GM21515 (cell line): ENCODE measurements at regions not wholly inside any gene's neighbourhood (a gene's known extent, or its start where the extent isn't known, plus 50 kb on each side); places are given as distances from the start of the nearest gene placed in this dataset.
A peak's percentile ranks its signal among the peaks of the same experiment; 100 is the strongest.
"Not testable (repeated sequence)": the region's sequence is repeated elsewhere in the genome, so short reads cannot be mapped to it uniquely, and the experiment has no call there.

Source experiments
- ATAC-seq: cut with Tn5 transposase; IDR thresholded peaks from one replicate; pipeline ENCODE4 v1.9.1; 2021; ENCODE audit not compliant: unreplicated experiment

DNA sequence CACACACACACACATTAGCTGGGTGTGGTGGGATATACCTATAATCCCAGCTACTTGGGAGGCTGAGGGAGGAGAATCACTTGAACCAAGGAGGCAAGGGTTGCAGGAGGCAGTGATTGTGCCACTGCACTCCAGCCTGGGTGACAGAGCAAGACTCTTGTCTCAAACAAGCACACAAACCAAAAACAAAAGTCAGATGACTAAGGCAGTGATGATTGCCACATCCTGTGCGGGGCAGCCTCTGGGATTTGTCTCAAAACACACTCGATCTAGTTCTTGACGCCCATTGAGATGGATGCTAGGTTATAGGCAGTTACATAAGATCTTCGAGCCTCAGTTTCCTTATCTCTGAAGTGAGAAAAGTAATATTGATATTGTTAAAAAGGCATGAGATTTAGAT is 57.8 kb upstream of the NBPF8 start:
- ATAC-seq: not testable (repeated sequence)

DNA sequence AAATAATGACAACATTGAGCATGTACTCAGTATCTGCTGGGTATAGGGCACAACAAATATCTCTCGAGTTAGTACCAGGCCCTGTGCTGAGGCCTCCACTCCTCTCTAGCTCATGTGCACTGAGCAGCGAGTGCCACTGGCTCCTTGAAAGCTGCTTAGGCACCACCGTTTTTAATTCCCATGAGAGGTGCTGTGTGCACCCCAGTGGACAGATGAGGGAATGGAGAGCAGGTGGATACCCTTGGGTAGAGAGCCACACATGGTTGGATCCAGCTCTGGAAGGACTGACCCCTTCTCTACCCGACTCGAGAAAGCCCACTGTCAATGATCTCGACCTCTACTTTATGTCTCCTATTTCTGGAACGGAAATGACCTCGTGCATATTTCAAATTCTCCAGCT is 58.7 kb upstream of the NBPF8 start:
- not testable (repeated sequence) for ATAC-seq

DNA sequence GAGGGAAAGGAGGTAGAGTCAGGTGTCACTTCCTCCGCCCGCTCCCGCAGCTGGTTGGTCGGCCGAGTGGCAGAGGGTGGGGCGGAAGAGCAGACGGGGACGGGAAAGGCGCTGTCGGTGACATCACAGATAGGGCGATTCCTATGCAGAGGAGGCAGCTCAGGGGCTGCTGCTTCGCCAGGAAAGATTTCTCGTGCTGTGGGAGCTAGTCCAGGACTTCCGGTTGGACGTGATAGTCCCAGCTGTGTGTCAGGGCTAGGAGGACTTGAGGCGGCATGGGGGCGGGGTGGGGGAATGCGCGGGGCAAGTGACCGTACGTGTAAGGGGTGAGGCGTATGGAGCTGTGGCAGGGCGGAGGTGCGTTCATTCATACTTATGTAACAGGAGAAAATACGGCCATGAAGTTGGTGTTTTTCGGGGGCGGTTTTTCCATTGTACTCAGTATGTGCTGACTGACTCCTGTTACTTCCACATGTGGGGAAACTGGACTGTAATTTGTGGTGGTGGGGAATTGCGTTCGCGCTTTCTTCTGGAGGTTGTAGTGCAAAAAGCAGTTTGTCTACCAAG is 60.1 kb upstream of the NBPF8 start:
- peak; percentile 78 for ATAC-seq

DNA sequence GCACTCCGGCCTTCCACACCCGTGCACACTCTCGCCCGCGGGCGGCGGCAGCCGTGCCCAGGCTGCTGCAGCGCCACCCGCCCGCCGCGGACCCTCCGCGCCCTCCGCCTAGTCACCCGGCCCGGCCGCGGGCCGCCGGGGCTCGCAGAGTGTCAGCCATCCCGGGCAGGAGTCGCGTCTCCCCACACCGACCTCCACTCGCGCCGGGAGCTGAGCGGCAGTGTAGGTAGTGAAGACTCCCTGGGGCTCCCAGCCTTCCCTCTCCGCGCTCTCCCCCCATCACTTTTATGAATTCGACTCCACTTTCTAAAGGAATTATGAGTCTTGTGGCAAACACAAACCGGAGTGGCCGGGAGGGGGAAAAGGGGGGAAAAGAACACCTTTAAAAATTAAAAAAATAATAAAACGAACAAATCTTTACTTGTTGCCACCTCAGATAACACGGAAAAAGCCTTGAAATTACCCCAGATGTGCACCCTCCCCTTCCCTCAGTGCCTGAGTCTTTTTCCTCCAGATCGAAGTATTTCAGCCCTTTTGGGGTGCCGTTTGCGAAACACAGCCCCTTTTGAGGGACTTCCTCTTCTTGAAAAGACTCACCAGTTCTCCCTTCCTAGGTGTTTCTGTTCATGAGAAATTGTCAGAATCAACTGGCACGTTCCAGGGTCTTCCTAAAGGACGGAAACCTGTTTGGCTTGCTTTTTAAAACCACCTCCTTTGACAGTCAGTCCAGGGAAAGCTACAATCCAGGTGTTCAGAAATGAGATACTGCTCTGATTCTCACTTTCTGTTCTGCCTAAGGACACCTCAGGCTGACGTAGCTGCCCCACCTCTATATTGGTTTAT is 72.4 kb upstream of the NBPF8 start:
- ATAC-seq: not testable (repeated sequence)

DNA sequence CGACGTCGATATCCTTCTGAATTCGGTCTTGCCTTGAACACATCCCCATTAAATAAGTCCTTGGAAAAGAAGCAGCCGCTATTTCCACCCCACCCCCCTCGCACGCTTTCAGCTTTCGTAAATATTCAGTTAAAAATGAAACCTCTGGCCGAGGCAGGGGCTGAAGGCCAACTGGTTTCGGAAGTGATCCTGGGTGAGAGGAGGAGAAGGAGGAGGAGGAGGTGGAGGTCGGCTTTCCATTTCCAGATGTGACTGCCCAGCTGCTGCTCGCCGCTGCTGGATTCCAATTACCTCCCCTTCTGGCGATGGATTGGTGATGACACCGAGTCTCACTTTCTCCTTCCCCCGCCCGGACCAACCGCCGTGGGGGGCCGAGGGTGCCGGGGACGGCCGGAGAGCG is 73.1 kb upstream of the NBPF8 start:
- ATAC-seq: not testable (repeated sequence)

GRCh38 chr1:120340838-120341751 is 73.7 kb upstream of the NBPF8 start:
- not testable (repeated sequence) for ATAC-seq

GRCh38 chr1:120315738-120316137 is 99.1 kb upstream of the NBPF8 start:
- not testable (repeated sequence) for ATAC-seq

- ATAC-seq: not testable (repeated sequence)
Observed at GRCh38 chr1:120311930-120312329, 102.9 kb upstream of the NBPF8 start.

- ATAC-seq: not testable (repeated sequence)
Observed at GRCh38 chr1:120308940-120309578, 105.8 kb upstream of the NBPF8 start.

DNA sequence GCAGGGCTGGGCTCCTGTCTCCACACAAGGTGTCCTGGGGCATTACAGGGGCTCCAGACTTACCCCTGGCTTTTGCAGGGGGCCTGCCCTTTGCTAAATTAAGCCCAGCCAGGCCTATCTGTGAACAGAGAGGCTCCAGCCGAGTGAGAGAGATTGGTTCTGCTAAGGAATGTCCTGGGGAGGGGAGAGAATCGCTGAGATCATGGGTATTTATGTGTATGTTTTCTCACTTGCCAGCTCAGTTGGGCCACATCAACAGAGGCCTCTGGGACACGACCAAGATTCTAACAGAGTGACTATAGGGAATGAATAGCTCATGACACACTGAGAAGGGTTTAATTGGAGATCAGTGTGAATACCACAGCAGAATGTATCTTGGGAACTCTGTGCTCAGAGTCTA is 109.8 kb upstream of the NBPF8 start:
- not testable (repeated sequence) for ATAC-seq

DNA sequence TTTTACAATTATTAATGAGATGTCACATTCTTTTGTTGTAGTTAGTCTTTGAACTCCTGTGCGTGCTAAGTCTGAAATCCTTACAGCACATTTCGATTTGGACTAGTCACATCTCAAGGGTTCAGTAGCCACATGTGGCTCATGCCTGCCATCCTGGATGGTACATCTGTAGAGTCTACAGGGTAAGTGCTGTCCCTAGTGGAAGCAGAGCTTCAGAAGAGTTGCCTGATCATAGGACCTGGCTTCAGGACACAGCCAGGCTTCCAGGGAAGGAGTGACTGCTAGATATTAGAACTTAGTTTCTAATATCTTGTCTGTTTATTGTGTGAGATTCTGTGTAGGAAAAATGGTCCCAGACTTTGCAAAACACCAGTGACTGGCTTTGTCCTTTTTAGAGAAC is 110.5 kb upstream of the NBPF8 start:
- ATAC-seq: not testable (repeated sequence)

- ATAC-seq: not testable (repeated sequence)
Observed at GRCh38 chr1:120299433-120300057, 115.3 kb upstream of the NBPF8 start.

- ATAC-seq: not testable (repeated sequence)
Observed at GRCh38 chr1:120298487-120298886, 116.3 kb upstream of the NBPF8 start.

GRCh38 chr1:120297345-120297953 is 117.4 kb upstream of the NBPF8 start:
- ATAC-seq: not testable (repeated sequence)

DNA sequence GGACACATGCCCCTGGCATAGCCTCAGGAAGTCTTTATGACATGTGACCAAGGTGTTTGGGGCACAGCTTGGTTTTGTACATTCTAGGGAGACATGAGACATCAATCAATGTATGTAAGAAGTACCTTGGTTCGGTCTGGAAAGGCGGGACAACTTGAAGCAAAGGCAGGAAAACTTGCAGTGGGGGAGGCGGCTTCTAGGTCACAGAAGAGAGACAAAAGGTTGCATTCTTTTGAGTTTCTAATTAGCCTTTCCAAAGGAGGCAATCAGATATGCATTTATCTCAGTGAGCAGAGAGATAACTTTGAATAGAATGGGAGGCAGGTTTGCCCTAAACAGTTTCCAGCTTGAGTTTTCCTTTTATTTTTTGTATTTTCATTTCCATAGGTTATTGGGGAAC is 113.8 kb upstream of the SEC22B start:
- ATAC-seq: not testable (repeated sequence)

- ATAC-seq: not testable (repeated sequence)
Observed at GRCh38 chr1:120289601-120290074, 113.3 kb upstream of the SEC22B start.

DNA sequence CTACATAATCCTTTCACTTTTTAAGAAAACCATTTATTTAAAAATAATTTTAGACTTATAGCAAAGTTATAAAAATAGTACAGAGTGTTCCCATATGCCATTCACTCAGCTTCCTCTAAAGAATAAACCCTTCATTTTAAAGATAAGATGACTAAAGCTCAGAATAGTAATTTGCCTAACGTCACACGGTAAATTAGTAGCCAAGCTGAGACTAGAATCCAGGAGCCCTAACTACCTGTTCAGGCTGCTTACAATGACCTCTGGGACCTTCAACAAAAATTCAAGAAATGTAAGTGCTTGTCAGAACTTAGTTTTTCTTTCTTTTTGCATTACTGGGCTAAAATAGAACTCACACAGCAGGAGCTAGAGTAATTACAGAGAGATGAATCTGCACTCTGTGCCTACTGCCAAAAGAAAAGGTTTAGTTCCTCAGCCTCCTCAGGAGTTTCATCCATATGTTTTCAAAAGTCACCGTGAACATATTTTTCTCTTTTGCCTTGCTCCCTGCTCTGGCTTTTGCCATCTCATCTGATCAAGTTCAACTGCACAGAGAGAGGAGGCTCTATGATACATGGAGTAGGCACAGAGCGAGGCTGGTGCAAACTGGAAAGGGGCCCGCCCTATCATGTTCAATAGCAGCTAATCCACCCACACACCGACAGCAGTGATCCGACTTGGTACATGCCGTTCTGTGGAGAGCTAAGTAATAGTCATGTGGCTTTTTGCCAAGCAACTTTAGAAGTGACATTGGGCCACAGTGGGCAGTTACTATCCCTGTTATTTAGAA is 112.7 kb upstream of the SEC22B start:
- not testable (repeated sequence) for ATAC-seq

GRCh38 chr1:120288167-120288566 is 111.8 kb upstream of the SEC22B start:
- not testable (repeated sequence) for ATAC-seq
